ENCODE measurements at regions not wholly inside any gene's neighbourhood (a gene's known extent, or its start where the extent isn't known, plus 50 kb on each side); places are given as distances from the start of the nearest gene placed in this dataset.
"Not testable (repeated sequence)": the region's sequence is repeated elsewhere in the genome, so short reads cannot be mapped to it uniquely, and the experiment has no call there.

- TF ChIP-seq POLR2A (IDR thresholded peaks at IDR 0.05; ENCODE audit: low read depth, low read length), result no peak
- TF ChIP-seq TAF1 (IDR thresholded peaks at IDR 0.05; ENCODE audit: borderline replicate concordance, low read depth, low read length), result no peak
- no peak for TF ChIP-seq POLR2AphosphoS5 (IDR thresholded peaks at IDR 0.05; ENCODE audit: low read depth, low read length)
- FAIRE-seq (no peak), DNase-seq (ENCODE audit: insufficient read length) (no peak)
Observed at GRCh38 chr9:7313389-7313788, 486.2 kb downstream of the DMAC1 start.

GRCh38 chr9:7309051-7309450 lies 490.5 kb downstream of the DMAC1 start:
- not testable (repeated sequence) for FAIRE-seq; DNase-seq (ENCODE audit: insufficient read length)

- FAIRE-seq (no peak), DNase-seq (ENCODE audit: insufficient read length) (no peak)
- TF ChIP-seq POLR2AphosphoS5 (IDR thresholded peaks at IDR 0.05; ENCODE audit: low read depth, low read length) (no peak), POLR2A (IDR thresholded peaks at IDR 0.05; ENCODE audit: low read depth, low read length) (no peak)
Observed at GRCh38 chr9:7305677-7306076, 493.9 kb downstream of the DMAC1 start.

- DNase-seq (ENCODE audit: insufficient read length) (no peak), FAIRE-seq (no peak)
- TF ChIP-seq TAF1 (IDR thresholded peaks at IDR 0.05; ENCODE audit: borderline replicate concordance, low read depth, low read length) (no peak), POLR2AphosphoS5 (IDR thresholded peaks at IDR 0.05; ENCODE audit: low read depth, low read length) (no peak), POLR2A (IDR thresholded peaks at IDR 0.05; ENCODE audit: low read depth, low read length) (no peak)
Observed at GRCh38 chr9:7304627-7304995, 495.0 kb downstream of the DMAC1 start.

- FAIRE-seq, result no peak
Observed at GRCh38 chr9:7303907-7304626, 495.5 kb downstream of the DMAC1 start.

GRCh38 chr9:7300484-7300883 lies 499.1 kb downstream of the DMAC1 start:
- no peak for TF ChIP-seq TAF1 (IDR thresholded peaks at IDR 0.05; ENCODE audit: borderline replicate concordance, low read depth, low read length)
- no peak for TF ChIP-seq POLR2AphosphoS5 (IDR thresholded peaks at IDR 0.05; ENCODE audit: low read depth, low read length)
- no peak for TF ChIP-seq POLR2A (IDR thresholded peaks at IDR 0.05; ENCODE audit: low read depth, low read length)
- FAIRE-seq (no peak), DNase-seq (ENCODE audit: insufficient read length) (no peak)

More at GRCh38 chr9:7303907-7304626, 495.5 kb downstream of the DMAC1 start:
- TF ChIP-seq POLR2AphosphoS5 (IDR thresholded peaks at IDR 0.05; ENCODE audit: low read depth, low read length) (no peak), POLR2A (IDR thresholded peaks at IDR 0.05; ENCODE audit: low read depth, low read length) (no peak), TAF1 (IDR thresholded peaks at IDR 0.05; ENCODE audit: borderline replicate concordance, low read depth, low read length) (no peak)
- DNase-seq (ENCODE audit: insufficient read length), result no peak

GRCh38 chr9:7298123-7298522 lies 501.5 kb downstream of the DMAC1 start:
- FAIRE-seq, result peak; percentile 33
- DNase-seq (ENCODE audit: insufficient read length), result peak; percentile 19
- no peak for TF ChIP-seq TAF1 (IDR thresholded peaks at IDR 0.05; ENCODE audit: borderline replicate concordance, low read depth, low read length)
- TF ChIP-seq POLR2A (IDR thresholded peaks at IDR 0.05; ENCODE audit: low read depth, low read length), result no peak
- TF ChIP-seq POLR2AphosphoS5 (IDR thresholded peaks at IDR 0.05; ENCODE audit: low read depth, low read length), result peak; percentile 76; the same call in 1 of the 2 replicates

DNA sequence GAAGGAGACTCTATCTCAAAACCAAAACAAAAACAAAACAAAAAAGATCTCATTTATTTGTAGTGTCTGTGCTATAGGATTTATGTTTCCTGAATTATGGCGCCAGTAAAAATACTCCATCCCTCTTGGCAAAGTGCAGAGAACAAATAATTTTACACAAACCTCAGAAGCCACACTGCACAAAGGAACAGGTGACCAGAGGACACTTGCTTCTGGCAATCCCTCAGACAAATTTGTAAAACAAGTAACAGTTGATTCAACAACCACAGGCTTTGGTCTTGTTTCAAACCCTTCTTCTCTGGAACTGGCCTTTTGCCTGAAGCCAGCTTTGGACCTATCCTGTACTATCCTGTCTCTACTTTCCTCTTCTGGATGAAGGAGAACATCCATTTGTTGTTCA lies 502.1 kb downstream of the DMAC1 start:
- peak; percentile 58 for FAIRE-seq
- TF ChIP-seq TAF1 (IDR thresholded peaks at IDR 0.05; ENCODE audit: borderline replicate concordance, low read depth, low read length), result no peak
- no peak for TF ChIP-seq POLR2AphosphoS5 (IDR thresholded peaks at IDR 0.05; ENCODE audit: low read depth, low read length)
- no peak for TF ChIP-seq POLR2A (IDR thresholded peaks at IDR 0.05; ENCODE audit: low read depth, low read length)
- no peak for DNase-seq (ENCODE audit: insufficient read length)

DNA sequence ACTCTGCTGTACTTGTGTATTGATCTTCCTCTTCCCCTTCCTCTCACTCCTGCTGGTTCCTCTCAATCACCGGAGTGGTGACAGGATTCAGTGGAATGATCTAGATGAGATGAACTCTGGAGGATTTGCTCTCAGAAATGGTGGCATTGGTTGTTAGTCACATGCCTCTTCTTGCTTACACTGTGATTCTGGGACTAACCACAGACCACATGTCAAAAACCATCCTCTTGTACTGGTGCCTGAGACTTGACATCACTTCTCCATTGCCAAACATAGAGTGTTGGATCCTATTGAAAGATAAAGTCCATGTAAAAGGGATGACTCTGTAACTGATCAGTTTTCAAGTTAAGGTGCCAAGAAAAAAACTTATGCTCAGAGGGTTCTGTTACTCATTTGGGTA lies 506.5 kb downstream of the DMAC1 start:
- TF ChIP-seq POLR2AphosphoS5 (IDR thresholded peaks at IDR 0.05; ENCODE audit: low read depth, low read length), result no peak
- no peak for TF ChIP-seq POLR2A (IDR thresholded peaks at IDR 0.05; ENCODE audit: low read depth, low read length)
- no peak for TF ChIP-seq TAF1 (IDR thresholded peaks at IDR 0.05; ENCODE audit: borderline replicate concordance, low read depth, low read length)
- DNase-seq (ENCODE audit: insufficient read length) (no peak), FAIRE-seq (no peak)

DNA sequence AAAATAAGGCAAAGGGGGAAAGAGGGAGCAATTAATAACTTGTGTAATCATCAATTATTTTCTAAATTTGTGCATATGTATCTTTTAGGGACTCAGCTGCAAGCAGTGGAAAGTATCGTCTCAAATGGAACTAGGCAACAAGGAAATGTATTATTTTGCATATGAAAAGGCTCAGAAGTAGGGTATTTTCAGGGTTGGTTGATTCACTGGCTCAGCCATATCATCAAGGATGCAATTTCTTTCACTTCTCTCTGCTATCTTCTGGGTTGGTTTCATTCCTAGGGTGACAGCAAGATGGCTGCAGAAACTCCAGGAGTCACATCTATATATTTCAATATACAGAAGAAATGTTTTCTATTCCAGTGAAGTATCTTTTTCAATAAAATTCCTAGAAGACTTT lies 509.8 kb downstream of the DMAC1 start:
- no peak for DNase-seq (ENCODE audit: insufficient read length)
- FAIRE-seq, result no peak
- no peak for TF ChIP-seq TAF1 (IDR thresholded peaks at IDR 0.05; ENCODE audit: borderline replicate concordance, low read depth, low read length)
- no peak for TF ChIP-seq POLR2A (IDR thresholded peaks at IDR 0.05; ENCODE audit: low read depth, low read length)
- TF ChIP-seq POLR2AphosphoS5 (IDR thresholded peaks at IDR 0.05; ENCODE audit: low read depth, low read length), result no peak

- FAIRE-seq (no peak), DNase-seq (ENCODE audit: insufficient read length) (no peak)
- TF ChIP-seq POLR2A (IDR thresholded peaks at IDR 0.05; ENCODE audit: low read depth, low read length) (no peak), TAF1 (IDR thresholded peaks at IDR 0.05; ENCODE audit: borderline replicate concordance, low read depth, low read length) (no peak), POLR2AphosphoS5 (IDR thresholded peaks at IDR 0.05; ENCODE audit: low read depth, low read length) (no peak)
Observed at GRCh38 chr9:7287986-7288385, 511.6 kb downstream of the DMAC1 start.

DNA sequence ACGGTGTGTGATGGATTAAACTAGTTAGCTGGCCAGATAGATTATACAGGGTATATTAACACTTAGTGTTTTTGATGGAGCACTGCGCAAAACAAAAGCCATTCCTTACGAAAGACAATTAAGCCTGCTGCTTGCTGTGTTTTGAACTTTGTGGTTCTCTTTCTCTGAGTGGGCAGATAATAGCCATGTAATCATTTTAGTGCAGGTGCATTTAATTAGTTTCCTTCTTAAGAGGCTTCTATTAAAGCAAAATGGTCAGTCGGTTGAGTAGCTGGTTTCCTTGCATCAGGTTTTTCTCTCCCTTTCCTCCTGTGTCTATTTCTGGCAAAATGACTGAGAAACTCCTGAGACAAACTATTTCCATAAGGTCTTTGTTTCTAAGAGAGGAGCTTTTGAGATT lies 512.5 kb downstream of the DMAC1 start:
- DNase-seq (ENCODE audit: insufficient read length) (no peak), FAIRE-seq (no peak)
- TF ChIP-seq POLR2AphosphoS5 (IDR thresholded peaks at IDR 0.05; ENCODE audit: low read depth, low read length) (no peak), TAF1 (IDR thresholded peaks at IDR 0.05; ENCODE audit: borderline replicate concordance, low read depth, low read length) (no peak), POLR2A (IDR thresholded peaks at IDR 0.05; ENCODE audit: low read depth, low read length) (no peak)

DNA sequence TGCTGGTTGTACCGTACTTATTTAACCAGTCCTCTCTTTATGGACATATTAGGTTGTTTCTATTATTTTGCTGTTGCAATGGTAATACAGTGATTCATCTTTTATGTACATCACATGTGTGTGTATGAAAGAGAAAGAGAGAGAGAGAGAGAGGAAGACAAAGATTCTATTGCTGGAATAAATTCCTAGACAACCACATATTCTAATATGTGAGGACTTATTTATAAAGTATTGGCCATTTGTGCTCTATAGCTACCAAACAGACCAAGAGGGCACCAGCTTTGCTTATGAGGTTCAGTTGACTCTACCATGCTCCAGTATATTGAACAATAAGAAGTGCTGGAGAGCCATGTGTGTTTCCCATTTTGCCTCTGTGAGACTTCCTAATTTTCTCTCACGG lies 513.5 kb downstream of the DMAC1 start:
- TF ChIP-seq POLR2AphosphoS5 (IDR thresholded peaks at IDR 0.05; ENCODE audit: low read depth, low read length) (no peak), POLR2A (IDR thresholded peaks at IDR 0.05; ENCODE audit: low read depth, low read length) (no peak), TAF1 (IDR thresholded peaks at IDR 0.05; ENCODE audit: borderline replicate concordance, low read depth, low read length) (no peak)
- DNase-seq (ENCODE audit: insufficient read length) (no peak), FAIRE-seq (no peak)
